ENCODE measurements at regions not wholly inside any gene's neighbourhood (a gene's known extent, or its start where the extent isn't known, plus 50 kb on each side); places are given as distances from the start of the nearest gene placed in this dataset.

DNA sequence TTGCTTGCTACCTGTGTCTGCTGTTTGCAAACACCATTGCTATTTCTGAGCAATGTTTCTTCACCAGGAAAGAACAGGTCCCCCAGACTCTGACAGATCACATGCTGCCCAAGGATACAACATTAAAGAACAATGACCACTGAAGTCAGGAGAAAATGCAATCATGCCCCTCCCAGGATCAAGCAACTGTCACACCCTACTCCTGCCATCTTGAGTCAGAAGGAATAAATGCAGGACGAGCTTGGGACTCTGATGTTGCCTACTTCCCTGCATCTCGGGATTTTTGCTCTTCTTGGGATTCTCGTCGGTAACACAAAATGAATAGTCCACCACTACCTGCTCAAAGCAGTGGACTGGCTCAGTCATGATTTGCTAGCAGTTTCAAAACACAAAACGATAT lies 490.6 kb downstream of the COG6 start:
- Histone ChIP-seq H3K9me3 (ENCODE audit: control insufficient read depth, insufficient read depth, low read depth, low read length) (no peaks in the 10 kb centered on the region), H3K4me1 (ENCODE audit: control insufficient read depth, insufficient read depth, low read length) (no peaks in the 10 kb centered on the region), H3K36me3 (ENCODE audit: control insufficient read depth in 2 of 2, insufficient read depth in 1 of 2, low read length in 2 of 2) (no peaks in the 10 kb centered on the region), H3K4me3 (ENCODE audit: low read depth, low read length) (no peak overlapping the region), H3K27ac (ENCODE audit: extremely low read depth, low read depth, low read length) (no peak overlapping the region)
- TF ChIP-seq SETDB1 (IDR thresholded peaks at IDR 0.05; ENCODE audit: insufficient read length, low read length) (no peak), PBX3 (CRISPR knock-in tag; IDR thresholded peaks at IDR 0.05) (no peak), ZFP69B (tag by site-specific recombination; IDR thresholded peaks at IDR 0.05) (no peak), ZNF624 (tag by site-specific recombination; IDR thresholded peaks at IDR 0.05) (no peak), ZNF146 (tag by site-specific recombination; IDR thresholded peaks at IDR 0.05) (no peak), ZFP3 (tag by site-specific recombination; IDR thresholded peaks at IDR 0.05; ENCODE audit: low read depth) (no peak), KLF17 (tag by site-specific recombination; IDR thresholded peaks at IDR 0.05) (no peak), ZNF24 (tag by site-specific recombination; IDR thresholded peaks at IDR 0.05) (no peak), ZNF501 (tag by site-specific recombination; IDR thresholded peaks at IDR 0.05) (no peak), ZNF155 (tag by site-specific recombination; IDR thresholded peaks at IDR 0.05) (no peak)
- TF ChIP-seq, protein P1, sequence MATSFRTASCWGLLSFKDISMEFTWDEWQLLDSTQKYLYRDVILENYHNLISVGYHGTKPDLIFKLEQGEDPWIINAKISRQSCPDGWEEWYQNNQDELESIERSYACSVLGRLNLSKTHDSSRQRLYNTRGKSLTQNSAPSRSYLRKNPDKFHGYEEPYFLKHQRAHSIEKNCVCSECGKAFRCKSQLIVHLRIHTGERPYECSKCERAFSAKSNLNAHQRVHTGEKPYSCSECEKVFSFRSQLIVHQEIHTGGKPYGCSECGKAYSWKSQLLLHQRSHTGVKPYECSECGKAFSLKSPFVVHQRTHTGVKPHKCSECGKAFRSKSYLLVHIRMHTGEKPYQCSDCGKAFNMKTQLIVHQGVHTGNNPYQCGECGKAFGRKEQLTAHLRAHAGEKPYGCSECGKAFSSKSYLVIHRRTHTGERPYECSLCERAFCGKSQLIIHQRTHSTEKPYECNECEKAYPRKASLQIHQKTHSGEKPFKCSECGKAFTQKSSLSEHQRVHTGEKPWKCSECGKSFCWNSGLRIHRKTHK (tag by site-specific recombination; IDR thresholded peaks at IDR 0.05) = no peak
- ChIA-PET CTCF (no interaction called here), POLR2A (no interaction called here)

DNA sequence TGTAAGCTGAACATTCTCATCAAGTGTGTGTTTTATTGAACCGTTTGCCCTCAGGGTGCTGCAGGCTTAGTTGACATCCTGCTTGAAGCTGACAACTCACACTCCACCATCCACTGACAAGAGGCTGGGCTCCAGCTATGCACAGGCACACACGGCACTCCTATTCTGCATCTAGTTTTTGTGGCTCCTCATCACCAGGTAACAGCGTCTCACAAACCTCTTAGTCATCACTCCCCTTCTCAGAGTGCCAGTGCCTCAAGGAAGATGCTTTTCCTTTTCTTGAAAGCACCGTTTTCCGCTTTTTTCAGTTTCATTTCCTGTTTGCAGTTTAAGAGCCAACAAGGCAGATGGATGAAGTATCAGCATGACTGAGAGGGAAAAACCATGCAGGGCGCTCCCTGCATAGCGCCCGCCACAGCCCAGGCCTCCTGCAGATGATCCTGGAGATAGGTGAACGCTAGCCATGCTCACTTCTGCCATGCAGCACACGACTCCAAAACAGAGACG lies 491.2 kb downstream of the COG6 start:
- Histone ChIP-seq H3K4me3 (ENCODE audit: low read depth, low read length) (no peak overlapping the region), H3K27ac (ENCODE audit: extremely low read depth, low read depth, low read length) (no peak overlapping the region), H3K36me3 (ENCODE audit: control insufficient read depth in 2 of 2, insufficient read depth in 1 of 2, low read length in 2 of 2) (no peaks in the 10 kb centered on the region), H3K4me1 (ENCODE audit: control insufficient read depth, insufficient read depth, low read length) (no peaks in the 10 kb centered on the region), H3K9me3 (ENCODE audit: control insufficient read depth, insufficient read depth, low read depth, low read length) (no peaks in the 10 kb centered on the region)
- ChIA-PET POLR2A (no interaction called here), CTCF (no interaction called here)
- TF ChIP-seq ZNF488 (tag by site-specific recombination; IDR thresholded peaks at IDR 0.05) = no peak

DNA sequence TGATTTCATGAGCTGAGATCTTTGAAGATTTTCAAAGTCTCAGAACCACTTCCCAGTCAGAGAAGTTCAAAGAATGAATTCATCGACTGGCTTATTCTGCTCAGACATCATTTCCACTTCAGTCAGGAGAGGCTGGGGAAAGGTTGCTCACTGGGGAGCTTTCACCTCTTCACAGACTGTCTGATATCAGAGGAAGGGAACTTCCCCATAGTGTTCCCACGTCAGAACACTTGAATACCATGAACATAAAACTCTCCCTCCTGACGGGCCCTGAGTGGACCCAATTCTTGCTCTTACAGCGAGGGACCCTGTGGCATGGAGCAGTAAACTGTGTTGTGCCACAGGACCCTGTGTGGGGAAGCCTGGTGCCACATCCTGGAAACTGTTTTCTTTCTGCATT lies 492.6 kb downstream of the COG6 start:
- H3K36me3 ChIP-seq (ENCODE audit: control insufficient read depth in 2 of 2, insufficient read depth in 1 of 2, low read length in 2 of 2) = no peaks in the 10 kb centered on the region
- no peaks in the 10 kb centered on the region for H3K4me1 ChIP-seq (ENCODE audit: control insufficient read depth, insufficient read depth, low read length)
- ChIA-PET POLR2A (no interaction called here), CTCF (interaction anchor here (1.1 kb wide), 1 partner anchor 20 kb away, joined by 3 read pairs; no protein-coding TSS in a partner anchor)
- H3K9me3 ChIP-seq (ENCODE audit: control insufficient read depth, insufficient read depth, low read depth, low read length) = no peaks in the 10 kb centered on the region
- no peak overlapping the region for H3K27ac ChIP-seq (ENCODE audit: extremely low read depth, low read depth, low read length)
- H3K4me3 ChIP-seq (ENCODE audit: low read depth, low read length) = no peak overlapping the region
- TF ChIP-seq KLF17 (tag by site-specific recombination; IDR thresholded peaks at IDR 0.05) (no peak), ZIC2 (tag by site-specific recombination; IDR thresholded peaks at IDR 0.05) (no peak), ZNF140 (tag by site-specific recombination; IDR thresholded peaks at IDR 0.05) (no peak), ZNF169 (tag by site-specific recombination; IDR thresholded peaks at IDR 0.05) (no peak), ZNF433 (tag by site-specific recombination; IDR thresholded peaks at IDR 0.05; ENCODE audit: low read depth) (no peak), GLIS1 (tag by site-specific recombination; IDR thresholded peaks at IDR 0.05) (no peak), ZNF248 (tag by site-specific recombination; IDR thresholded peaks at IDR 0.05) (no peak), ZSCAN30 (tag by site-specific recombination; IDR thresholded peaks at IDR 0.05) (no peak), ZNF146 (tag by site-specific recombination; IDR thresholded peaks at IDR 0.05) (no peak)
- TF ChIP-seq, protein P1 (tag by site-specific recombination; IDR thresholded peaks at IDR 0.05) = no peak
- TF ChIP-seq, protein P2, sequence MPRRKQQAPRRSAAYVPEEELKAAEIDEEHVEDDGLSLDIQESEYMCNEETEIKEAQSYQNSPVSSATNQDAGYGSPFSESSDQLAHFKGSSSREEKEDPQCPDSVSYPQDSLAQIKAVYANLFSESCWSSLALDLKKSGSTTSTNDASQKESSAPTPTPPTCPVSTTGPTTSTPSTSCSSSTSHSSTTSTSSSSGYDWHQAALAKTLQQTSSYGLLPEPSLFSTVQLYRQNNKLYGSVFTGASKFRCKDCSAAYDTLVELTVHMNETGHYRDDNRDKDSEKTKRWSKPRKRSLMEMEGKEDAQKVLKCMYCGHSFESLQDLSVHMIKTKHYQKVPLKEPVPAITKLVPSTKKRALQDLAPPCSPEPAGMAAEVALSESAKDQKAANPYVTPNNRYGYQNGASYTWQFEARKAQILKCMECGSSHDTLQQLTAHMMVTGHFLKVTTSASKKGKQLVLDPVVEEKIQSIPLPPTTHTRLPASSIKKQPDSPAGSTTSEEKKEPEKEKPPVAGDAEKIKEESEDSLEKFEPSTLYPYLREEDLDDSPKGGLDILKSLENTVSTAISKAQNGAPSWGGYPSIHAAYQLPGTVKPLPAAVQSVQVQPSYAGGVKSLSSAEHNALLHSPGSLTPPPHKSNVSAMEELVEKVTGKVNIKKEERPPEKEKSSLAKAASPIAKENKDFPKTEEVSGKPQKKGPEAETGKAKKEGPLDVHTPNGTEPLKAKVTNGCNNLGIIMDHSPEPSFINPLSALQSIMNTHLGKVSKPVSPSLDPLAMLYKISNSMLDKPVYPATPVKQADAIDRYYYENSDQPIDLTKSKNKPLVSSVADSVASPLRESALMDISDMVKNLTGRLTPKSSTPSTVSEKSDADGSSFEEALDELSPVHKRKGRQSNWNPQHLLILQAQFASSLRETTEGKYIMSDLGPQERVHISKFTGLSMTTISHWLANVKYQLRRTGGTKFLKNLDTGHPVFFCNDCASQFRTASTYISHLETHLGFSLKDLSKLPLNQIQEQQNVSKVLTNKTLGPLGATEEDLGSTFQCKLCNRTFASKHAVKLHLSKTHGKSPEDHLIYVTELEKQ (tag by site-specific recombination; IDR thresholded peaks at IDR 0.05; ENCODE audit: borderline replicate concordance) = no peak
